ENCODE measurements at regions not wholly inside any gene's neighbourhood (a gene's known extent, or its start where the extent isn't known, plus 50 kb on each side); places are given as distances from the start of the nearest gene placed in this dataset.

- TF ChIP-seq CTCF (optimal IDR thresholded peaks at IDR 0.05 in 1 of 3, IDR thresholded peaks at IDR 0.05 in 1 of 3, conservative IDR thresholded peaks at IDR 0.05 in 1 of 3; ENCODE audit: extremely low read depth in 1 of 3, insufficient read depth in 2 of 3, low read length in 3 of 3) (no peak), EZH2 (IDR thresholded peaks at IDR 0.05; ENCODE audit: low read length) (no peak)
Observed at GRCh38 chr1:9440261-9440660, 99.0 kb upstream of the SLC25A33 start.

Data from keratinocyte (primary cell).